ENCODE measurements at regions not wholly inside any gene's neighbourhood (a gene's known extent, or its start where the extent isn't known, plus 50 kb on each side); places are given as distances from the start of the nearest gene placed in this dataset.

- TF ChIP-seq CTCF (IDR thresholded peaks at IDR 0.05): no peak
- TF ChIP-seq EZH2 (IDR thresholded peaks at IDR 0.05): no peak
- no peak for TF ChIP-seq EZH2phosphoT487 (IDR thresholded peaks at IDR 0.05)
Measured at GRCh38 chr5:42984307-42984706, 55.8 kb downstream of the ANXA2R start.
